Islet of Langerhans (tissue), 1 donor: ENCODE measurements at regions not wholly inside any gene's neighbourhood (a gene's known extent, or its start where the extent isn't known, plus 50 kb on each side); places are given as distances from the start of the nearest gene placed in this dataset.
"Not testable (repeated sequence)": the region's sequence is repeated elsewhere in the genome, so short reads cannot be mapped to it uniquely, and the experiment has no call there.

Experiments used
- FAIRE-seq: peaks from one replicate; lab custom pipeline; 2011; peaks lifted over from hg19 to GRCh38; lab: Jason Lieb, UNC

DNA sequence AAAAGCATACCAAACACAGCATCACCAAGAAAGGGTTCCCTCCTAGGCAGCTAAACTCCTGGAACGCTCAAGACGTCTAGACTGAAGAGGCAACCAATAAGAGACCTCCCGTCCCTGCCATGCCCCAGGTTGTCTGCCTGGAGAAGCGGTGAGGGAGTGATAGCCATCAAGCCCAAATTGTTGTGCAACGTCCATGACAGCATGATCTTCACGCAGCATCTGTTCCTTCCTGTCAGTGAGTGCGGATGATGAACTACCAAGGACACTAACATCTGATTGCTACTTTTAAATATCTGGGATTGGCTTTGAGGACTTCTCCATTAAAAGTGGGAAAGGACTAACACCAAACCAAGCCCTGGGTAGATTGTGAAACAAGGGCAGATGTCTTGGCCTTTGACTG is 149.7 kb downstream of the TXNL1 start:
- FAIRE-seq = no peak

DNA sequence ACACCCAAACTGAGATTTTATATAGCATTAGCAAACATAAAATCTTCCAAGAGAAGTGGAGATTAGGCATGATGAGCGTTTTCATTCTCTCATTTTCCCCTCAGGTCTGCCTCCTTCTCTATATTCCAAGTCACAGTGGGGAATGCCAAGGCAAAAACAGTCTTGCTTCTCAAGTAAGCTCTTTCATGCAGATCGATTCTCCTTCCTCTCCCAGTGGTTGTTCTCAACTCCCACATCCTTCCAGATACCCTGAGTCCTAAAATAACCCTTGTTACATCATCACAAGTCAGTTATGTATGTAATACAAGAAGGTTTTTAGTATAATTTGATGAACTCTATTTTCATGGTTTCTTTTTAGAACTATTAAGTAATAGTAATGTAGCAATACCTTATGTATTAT is 150.6 kb downstream of the TXNL1 start:
- no peak for FAIRE-seq

- FAIRE-seq = no peak
Observed at GRCh38 chr18:56483386-56483785, 155.0 kb downstream of the TXNL1 start.

DNA sequence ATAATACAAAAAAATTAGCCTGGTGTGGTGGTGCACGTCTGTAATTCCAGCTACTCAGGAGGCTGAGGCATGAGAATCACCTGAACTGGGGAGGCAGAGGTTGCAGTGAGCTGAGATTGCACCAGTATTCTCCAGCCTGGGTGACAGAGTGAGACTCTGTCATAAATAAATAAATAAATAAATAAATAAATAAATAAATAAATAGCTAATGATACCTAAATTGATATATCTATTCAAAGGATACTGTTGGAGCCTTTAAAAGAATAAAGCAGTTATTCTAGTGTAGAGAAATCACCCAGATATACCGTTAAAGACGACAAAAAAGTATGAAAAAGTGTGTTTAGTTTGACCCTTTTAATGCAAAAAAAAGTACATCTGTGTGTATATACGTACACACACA is 155.6 kb downstream of the TXNL1 start:
- not testable (repeated sequence) for FAIRE-seq

GRCh38 chr18:56481751-56482150 is 156.6 kb downstream of the TXNL1 start:
- no peak for FAIRE-seq

- FAIRE-seq = no peak
Observed at GRCh38 chr18:56479841-56480240, 158.6 kb downstream of the TXNL1 start.

- FAIRE-seq = no peak
Observed at GRCh38 chr18:56475250-56475649, 163.1 kb downstream of the TXNL1 start.

- FAIRE-seq = no peak
Observed at GRCh38 chr18:56473400-56474024, 164.9 kb downstream of the TXNL1 start.

GRCh38 chr18:56470406-56471351 is 167.7 kb downstream of the TXNL1 start:
- FAIRE-seq = no peak

- no peak for FAIRE-seq
Observed at GRCh38 chr18:56469582-56469981, 168.8 kb downstream of the TXNL1 start.

DNA sequence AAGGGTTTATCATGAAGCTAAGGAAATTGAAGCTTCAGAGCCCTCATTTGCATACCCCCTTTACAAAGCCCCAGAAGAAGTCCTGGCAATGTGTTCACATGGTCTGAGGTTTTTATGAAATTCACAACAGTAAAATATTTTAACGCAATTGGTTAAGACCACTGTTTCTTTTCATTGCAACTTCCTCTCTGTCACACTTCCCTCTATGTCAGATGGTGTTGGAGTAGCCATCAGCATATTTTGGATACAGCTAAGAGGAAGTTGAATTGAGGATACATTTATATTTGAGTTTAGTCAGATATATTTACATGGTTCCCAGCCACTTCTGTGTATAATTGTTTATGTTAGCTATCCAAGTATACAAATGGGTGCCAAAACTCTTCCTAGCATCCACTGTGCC is 170.0 kb downstream of the TXNL1 start:
- FAIRE-seq = no peak

DNA sequence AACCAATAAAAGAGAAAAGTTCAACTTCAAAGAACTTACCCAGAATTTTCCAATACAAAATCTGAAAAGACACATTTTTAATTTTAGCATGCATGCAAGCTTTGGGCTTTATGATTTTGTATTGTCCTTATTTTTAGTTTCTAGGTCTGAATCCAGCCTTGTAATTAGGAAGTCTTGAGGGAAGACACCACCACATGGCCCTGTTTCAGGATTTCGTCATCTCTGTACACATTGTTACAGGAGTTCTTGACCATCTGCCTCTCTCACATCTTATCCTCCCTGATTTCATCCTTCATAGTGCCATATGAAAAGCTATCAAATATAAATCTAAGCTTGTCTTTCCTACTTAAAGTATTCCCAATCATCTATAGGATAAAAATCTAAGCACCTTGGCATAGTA is 176.1 kb downstream of the TXNL1 start:
- no peak for FAIRE-seq

- FAIRE-seq = no peak
Observed at GRCh38 chr18:56461151-56461550, 177.2 kb downstream of the TXNL1 start.

GRCh38 chr18:56460581-56460980 is 177.8 kb downstream of the TXNL1 start:
- FAIRE-seq = no peak

DNA sequence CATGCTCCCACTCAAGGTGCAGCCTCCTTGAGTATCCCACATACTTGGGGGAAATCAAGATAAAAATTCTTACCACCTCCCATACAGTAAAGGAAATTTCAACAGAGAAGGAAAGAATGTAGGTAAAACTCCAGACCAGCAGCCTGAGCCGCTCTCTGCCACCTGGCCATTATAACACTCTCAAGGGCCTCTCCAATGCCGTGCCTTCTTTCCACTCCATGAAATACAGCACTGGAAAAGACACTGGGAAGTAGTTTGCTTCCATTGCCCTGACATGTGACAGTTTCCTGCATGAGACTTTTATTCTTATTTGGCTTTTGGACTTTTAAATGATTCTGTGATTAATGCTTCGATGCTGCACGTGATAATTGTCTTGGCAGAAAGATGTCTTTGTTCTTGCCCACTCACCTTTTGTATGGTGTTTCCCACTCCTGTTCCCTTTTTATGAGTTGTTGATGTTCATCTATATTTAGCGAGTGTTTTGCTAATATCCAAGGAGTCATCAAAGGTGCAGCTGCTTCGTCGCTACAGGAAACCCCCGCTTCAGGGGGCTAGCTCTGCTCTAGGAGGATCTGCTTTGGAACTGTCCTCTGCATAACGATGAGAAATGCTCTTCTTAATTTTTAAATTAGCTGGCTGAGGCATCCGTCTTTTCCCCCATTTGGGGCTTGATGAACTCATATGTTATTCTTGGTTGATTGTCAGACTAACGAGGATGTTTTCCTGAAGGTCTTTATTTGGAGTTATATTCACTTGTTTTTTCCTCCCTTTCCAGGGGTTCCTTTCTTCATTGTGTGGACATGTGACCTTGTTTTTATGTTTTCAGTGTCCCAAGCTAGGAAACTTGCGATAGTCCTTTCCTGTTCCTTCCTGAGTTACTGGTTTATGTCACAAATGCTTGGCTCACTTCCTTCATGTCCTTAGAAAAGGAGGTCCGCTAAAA is 179.4 kb downstream of the TXNL1 start:
- no peak for FAIRE-seq

DNA sequence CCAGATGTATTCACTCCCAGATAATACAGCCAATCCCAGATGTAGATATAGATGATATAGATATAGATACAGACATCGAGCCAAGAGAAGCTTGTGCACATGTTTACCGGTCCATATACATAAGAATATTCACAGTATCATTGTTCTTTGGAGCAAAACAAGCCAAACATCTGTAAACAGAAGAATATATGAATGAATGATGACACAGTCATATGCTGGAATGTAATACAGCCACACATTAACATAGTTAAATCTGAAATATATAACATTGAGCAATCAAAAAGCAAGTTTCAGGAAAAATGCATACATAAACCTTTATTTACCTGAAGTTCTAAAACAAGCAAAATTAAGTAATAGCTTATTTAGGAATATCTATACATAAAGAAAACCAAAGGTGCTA is 182.5 kb downstream of the TXNL1 start:
- FAIRE-seq = no peak

- FAIRE-seq = no peak
Observed at GRCh38 chr18:56455141-56455540, 183.3 kb downstream of the TXNL1 start.

DNA sequence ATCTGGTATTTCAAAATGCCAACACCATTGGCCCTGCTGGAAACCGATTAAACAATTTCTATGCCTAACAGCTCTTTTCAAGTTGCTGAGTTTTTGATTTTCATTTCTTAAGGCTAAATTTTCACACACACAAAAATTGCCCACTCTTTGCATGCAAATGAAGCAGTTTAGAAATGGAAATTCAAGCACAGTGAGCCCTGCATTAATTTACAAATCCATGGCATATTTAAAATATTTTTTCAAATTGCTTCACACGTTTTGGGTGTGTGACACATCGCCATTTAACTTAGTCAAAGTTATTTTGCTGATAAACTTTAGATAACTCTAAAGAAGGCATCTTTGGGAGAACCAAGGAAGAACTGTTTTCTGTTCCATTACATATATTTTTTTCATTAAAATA is 184.8 kb downstream of the TXNL1 start:
- no peak for FAIRE-seq

GRCh38 chr18:56451188-56451587 is 187.2 kb downstream of the TXNL1 start:
- no peak for FAIRE-seq

- FAIRE-seq = no peak
Observed at GRCh38 chr18:56448751-56449150, 189.6 kb downstream of the TXNL1 start.

- FAIRE-seq = no peak
Observed at GRCh38 chr18:56445422-56445821, 193.0 kb downstream of the TXNL1 start.

DNA sequence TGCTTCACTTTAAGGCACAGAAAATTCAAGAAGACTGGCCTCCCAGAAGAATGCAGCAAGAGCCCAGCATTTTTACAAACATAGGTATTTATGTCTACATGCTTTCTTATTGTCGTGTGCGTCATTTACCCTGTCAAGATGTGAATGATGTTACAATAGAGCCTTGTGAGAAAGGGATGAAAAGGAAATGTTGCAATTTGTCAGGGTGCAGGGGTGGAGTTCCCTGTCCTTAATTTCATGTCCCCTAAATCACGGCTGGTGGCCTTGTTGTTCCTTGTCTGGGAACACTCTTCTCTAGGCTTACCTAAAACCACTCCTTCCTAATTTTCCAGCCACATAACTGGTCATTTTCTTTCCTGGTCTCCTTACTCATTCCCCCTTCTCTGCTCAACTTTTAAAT is 194.2 kb downstream of the TXNL1 start:
- FAIRE-seq = no peak
